HG03064 (cell line): ENCODE measurements at regions not wholly inside any gene's neighbourhood (a gene's known extent, or its start where the extent isn't known, plus 50 kb on each side); places are given as distances from the start of the nearest gene placed in this dataset.

Source experiments
- ATAC-seq: cut with Tn5 transposase; IDR thresholded peaks from one replicate; pipeline ENCODE4 v1.9.1; 2021; ENCODE audit warnings: low read depth; ENCODE audit not compliant: unreplicated experiment

DNA sequence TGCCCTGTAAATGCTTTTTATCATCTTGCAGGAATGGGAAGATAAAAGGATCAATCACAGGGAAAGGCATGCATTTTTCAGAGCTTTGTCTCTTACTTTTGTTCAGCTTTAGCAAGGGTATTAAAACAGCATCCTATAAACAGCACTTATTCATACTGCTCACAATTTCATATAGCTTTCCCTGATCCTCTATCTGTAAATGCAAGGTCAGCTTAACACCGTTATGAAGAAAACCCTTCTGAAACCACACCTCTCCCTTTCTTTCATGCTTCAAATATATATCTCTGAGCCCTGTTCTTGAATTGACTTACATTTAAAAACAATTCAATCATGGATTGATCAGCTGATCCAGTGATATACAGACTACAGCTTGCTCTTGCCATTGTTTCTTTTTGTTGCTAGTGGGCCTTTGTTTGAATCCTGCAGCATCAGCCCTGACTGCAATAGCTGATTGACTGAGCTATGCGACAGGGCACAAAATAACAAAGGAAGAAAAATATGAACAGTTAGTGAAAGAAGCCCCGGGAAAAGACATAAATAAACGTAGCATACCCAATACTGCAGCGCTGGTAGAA is 795.5 kb upstream of the CDH2 start:
- no peak for ATAC-seq

DNA sequence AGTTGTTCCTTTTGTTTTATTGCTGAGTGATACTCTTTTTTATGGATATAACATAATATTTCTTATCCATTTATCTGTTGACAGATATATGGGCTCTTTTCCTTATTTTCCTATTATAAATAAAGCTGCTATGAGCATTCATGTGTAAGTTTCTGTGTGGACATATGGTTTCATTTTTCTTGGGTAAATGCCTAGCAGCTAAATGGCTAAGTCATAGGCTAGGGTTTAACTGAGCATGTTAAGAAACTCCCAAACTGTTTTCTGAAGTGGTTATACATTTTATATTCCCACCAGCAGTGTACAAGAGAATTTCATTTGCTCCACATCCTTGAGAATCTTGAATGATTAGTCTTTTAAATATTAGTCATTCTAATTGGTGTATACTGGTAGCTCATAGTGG is 786.6 kb upstream of the CDH2 start:
- no peak for ATAC-seq

DNA sequence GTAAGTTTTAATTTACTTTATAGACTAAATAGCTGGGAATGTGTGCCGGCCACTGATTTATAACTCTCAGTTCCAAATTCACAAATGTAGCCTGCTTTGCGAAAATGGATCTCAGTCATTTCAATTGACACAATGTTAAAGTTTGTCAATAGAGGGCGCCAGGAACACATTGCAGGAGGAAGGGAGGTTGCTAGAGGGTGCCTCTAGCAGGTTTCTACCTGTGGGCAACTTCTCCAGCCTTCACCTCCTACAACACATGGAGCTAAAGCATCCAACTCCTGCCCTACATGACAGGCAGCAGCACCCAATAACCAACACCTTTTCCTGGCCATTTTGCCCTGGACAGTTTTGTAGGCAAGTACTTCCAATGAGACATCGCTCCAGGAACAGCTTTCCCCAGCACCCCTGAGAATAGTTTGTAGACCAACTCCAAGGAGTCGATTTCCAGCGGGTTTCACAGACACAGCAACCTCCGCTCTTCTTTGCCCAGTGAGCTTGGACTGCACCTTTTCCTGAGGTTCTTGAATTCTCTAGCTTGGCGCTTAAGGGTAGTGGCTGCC is 784.8 kb upstream of the CDH2 start:
- no peak for ATAC-seq

DNA sequence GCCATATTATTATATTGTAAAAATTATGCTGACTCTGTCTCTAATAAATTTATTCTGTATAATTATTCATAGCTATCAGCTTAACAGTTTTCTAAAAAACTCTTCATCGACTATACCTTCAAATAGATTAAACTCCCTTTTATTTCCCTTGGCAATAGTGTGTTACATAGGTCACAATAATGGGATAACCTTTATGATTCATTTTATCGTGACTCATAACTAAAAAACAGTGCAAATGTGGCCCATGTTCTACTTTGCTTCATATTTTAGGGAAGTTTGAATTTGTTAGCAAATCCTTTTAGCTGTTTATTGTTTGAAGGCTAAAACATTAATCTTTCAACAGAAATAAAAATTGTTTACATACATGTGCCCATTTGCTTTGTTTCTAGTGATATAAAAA is 783.2 kb upstream of the CDH2 start:
- ATAC-seq = no peak

DNA sequence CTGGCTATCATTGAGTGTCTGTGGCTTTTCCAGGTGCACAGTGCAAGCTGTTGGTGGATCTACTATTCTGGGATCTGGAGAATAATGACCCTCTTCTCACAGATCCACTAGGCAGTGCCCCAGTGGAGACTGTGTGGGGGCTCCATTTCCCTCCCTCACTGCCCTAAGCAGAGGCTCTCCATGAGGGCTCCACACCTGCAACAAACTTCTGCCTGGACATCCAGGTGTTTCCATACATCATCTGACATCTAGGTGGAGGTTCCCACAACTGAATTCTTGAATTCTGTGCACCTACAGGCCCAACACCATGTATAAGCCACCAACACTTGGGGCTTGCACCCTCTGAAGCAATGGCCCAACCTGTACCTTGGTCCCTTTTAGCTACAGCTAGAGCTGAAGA is 775.4 kb upstream of the CDH2 start:
- ATAC-seq = no peak

DNA sequence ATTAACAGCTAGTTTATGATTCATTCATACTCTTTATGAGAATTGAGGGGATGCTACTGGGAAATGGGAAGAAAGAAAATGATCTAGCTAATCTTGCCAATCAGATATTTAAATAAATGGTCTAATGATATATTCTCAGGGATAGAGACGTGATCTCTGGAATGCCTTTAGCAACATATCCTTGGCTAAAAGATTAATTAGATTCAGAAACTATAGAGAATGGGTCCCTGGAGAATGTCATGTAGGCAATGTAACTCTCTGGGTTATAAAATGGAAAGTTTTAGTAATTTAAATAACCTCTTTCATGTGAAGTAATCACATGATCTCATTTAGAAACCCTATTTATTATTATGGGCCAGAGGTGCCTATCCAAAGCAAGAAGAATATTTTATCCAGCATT is 771.0 kb upstream of the CDH2 start:
- no peak for ATAC-seq

DNA sequence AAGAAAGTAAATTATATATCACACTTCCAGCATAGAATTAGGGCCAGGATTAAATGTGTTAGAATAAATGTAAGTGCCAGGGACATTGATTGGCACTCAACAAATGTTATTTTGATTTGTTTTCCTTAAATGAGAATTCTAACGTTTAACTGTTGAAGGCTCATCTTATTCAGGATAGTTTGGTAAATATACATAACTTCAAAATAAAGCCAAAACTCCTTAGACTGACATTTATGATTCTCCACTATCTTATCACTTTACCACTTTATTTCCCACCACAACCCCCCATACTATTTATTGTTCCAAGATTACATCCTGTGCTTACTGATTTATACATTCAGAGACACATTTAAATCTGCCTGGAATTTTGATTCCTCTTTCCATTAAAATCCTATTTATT is 769.5 kb upstream of the CDH2 start:
- no peak for ATAC-seq

DNA sequence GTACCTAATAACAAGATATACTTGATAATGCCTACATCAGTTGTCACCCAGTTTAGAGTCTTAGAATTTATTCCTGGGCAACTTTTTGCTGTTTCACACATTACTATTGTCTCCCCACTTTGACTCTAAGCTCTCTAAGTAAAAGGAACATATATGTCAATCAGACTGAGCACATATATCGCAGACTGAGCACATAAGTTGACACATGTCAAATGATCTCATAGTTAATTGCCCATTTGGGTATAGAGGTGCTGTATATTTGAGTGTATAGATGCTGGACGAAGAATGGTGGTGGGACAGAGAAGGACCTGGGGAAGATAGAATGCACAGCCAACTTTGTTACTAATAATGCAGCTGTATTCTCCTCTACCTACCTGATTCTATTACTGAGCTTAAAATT is 746.0 kb upstream of the CDH2 start:
- no peak for ATAC-seq

DNA sequence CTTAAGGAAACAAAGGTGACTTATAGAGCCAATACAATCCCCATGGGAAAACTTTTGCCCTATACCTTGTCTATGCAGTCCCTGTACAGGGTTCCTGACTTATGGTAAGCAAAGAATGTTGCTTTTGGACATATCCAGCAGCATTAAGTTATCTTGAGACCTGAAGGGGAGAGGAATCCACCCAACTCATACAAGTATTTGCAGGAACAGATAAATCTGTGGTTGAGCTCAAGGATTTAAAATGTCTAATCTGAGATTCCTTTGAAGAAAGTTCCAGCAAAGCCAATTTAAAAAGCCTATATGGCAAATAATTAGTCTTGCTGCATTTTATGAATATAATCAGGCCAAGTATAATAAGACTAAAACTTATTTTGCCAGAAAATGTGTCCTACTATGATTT is 739.5 kb upstream of the CDH2 start:
- no peak for ATAC-seq

DNA sequence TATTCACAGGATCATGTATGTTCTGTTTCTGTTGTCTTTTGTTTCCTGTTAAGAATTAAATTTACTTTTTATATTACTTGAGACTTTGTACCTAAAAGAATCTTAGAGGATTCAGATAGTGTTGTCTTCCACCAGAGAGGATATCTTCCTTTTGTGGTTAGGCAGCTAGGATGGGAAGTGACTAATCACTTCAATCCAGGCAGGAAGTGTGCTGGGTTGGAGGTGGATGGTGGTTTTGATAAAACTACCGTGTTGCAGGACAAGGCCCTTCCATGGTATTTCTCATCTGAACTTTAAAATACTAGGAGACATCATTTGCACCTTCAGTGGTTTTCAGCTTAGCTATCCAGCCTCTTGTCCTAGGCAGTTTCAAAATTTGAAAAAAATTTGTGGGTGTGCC is 728.6 kb upstream of the CDH2 start:
- ATAC-seq = no peak

DNA sequence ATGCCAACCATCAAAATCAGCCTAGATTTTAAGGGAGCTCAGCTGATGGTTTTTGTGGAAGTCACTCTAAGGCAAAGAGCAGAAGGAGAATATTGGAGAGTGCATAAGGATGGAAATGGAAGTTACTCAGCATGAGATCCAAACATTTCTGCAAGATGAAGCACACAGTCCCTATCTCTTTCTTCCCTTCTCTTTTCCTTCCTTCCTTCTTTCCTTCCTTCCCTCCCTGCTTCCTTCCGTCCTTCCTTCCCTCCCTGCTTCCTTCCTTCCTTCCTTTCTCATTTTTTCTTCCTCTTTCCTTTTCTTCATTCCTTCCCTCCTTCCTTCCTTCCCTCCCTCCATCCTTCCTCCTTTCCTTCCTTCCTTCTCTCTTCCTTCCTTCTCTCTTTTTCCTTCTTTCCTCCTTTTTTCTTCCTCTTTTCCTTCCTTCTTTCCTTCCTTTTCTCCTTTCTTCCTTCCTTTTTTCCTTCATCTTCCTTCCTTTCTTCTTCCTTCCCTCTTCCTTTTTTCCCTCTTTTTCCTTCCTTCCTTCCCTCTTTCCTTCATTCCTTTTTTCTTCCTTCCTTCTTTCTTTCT is 727.9 kb upstream of the CDH2 start:
- ATAC-seq = no peak

DNA sequence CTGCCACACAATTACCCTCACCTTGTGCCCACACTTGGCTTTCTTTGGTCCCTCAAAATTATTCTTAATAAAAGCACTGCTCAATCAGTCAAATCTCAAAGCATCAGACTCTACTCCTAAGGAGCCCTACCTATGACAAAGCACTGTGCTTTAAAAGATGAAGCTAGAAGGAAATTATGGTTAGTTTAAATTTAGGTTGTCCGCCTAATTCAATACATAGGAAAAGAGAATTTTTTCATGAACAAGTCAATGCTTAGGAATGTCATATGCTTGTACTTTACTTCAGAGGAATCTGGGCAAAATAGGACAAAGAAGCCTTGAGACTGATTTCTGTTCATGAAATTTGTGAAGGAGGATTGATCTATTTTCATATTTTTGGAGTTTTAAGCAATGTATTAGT is 726.4 kb upstream of the CDH2 start:
- ATAC-seq = no peak

DNA sequence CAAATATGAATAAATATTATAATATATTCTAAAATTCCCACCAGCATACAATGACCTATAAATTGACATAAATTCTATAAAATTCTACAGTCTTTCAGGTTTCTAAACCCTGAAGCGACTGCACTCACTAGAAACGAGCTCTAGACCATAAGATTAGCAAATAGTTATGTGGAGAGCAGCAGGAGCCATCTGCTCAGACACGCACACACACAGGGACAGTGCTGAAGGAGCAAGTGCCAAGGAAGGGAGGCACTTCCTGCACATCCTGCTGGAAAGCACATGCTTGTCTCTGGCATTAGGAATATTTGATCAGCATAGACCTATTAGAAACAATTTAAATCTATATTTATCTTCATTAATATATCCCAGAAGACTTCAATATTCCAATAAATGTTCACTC is 713.9 kb upstream of the CDH2 start:
- no peak for ATAC-seq

DNA sequence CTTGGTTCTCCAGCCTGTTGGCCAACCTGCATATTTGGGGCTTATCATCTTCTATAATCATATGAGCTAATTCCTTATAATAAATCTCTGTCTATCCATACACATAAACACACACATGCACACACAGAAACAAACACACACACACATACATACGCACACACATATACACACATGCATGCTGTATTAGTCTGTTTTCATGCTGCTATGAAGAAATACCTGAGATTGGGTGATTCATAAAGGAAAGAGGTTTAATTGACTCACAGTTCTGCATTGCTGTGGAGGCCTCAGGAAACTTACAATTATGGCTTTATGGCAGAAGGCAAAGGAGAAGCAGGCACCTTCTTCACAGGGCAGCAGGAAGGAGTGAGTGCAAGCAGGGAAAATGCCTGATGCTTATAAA is 707.4 kb upstream of the CDH2 start:
- no peak for ATAC-seq

DNA sequence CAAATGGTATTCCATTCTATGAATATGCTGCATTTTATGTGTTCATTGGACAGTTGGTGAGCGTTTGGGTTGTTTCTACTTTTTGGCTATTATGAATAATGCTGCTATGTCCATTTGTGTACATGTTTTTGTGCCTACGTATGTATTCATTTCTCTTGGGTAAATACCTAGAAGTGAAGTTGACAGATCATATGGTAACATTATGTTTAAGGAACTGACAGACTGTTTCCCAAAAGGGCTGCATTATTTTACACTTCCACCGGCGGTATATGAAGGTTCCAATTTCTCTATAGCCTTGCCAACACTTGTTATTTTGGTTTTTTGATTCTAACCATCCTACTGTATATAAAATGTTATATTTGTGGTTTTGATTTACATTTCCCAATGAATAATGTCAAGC is 703.9 kb upstream of the CDH2 start:
- no peak for ATAC-seq

DNA sequence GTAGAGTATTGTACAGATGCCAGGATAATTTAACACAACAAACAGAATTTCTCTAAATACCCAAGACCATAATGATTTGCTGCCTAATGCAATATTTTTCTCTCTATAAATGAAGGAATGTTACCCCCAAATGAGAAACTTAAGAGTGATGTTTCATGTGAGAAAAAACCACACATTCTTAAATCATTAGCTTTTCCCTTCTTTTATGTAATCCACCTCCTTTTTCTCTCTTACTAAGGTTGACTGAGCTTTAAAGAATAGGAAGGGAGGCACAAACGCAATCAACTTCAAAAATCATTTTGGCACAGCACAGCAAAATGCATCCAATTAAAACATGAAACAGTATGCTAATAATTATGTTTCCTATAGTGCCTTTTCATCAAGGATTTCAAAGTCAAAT is 698.1 kb upstream of the CDH2 start:
- no peak for ATAC-seq

DNA sequence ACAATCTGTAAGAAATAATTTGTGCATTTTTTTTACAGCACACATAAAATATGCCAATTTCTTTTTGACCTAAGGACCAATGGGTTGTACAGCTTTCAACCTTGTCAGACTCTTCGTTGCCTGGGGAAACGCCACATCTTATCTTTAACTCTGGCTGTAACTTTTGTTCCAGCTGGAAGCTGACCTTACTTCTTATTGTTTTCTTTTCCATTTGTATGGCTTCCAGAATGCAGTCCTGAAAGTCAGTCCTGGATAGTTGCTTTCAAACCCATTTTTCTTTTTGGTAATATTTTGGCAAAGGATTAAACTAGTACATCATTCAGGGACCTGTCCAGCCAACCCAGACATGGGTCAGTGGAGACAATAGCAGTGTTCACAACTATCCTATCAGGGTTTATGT is 686.5 kb upstream of the CDH2 start:
- ATAC-seq = no peak

DNA sequence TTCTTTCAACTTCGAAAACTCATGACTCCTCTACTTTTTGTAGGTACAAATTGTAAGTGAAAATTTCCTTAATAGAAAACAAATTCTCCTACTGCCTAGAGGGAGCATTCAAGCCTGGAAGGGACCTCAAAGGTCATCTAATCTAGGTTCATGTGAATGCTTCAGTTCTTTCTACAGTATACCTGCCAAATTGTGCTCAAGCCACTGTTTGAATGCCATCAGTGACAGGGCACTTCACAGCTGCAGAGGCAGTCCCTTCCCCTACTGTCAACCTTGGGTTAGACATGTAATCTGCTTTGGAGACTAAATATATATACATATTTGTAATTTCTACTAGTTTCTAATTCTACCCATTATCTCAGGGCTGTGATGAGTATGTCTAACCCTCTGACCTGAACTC is 681.3 kb upstream of the CDH2 start:
- no peak for ATAC-seq

DNA sequence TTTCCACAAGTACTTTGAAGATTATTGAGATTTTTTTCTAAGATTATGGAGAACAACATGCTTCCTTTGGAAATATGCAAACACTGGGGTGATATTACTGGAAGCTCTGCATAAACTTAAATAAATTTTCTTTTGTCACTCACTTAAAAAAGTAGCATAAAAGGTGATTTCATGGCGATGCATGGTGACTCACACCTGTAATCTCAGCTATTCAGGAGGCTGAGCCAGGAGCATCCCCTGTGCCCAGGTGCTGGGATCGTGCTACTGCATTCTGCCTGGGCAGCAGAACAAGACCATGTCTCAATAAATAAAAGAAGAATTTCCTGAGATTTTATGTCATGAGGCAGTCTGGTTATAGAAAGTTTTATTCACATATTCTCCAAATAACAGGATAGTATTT is 679.1 kb upstream of the CDH2 start:
- no peak for ATAC-seq

DNA sequence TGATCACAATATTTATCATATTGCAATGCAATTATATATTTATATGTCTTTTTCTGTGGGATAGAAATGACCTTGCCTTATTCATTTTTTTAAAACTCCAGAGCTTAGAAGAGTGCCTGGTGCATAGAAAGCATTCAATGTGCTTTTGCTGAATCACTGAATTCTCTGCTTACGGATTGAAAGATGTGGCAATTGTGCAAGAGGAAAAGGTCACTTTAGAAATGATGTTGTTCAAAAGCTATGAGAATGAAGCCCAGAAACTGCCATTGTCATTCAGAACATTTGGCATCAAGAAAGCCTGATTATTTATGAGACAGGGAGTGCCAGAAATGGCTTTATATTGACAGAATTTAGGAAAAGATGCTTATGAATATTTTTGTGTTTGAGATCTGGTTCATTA is 678.6 kb upstream of the CDH2 start:
- no peak for ATAC-seq

DNA sequence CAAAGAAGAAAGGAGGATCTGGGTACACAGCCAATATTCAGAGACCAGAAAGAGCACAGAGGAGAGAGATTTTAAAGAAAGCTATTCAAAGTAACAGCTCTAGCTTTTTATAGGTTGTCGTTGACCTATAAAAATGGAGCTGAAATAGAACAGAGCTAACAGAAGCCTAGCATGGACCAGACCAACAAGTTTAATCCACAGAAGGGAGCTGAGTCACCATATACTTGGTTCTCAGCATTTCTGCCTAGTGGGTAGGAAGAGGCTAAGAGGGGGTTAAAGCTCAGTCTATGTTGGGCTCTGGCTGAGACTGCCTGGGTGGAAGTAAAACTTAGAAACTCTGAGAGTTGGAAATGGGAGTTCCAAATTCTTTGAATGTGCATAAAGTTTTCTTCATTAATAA is 678.0 kb upstream of the CDH2 start:
- no peak for ATAC-seq

DNA sequence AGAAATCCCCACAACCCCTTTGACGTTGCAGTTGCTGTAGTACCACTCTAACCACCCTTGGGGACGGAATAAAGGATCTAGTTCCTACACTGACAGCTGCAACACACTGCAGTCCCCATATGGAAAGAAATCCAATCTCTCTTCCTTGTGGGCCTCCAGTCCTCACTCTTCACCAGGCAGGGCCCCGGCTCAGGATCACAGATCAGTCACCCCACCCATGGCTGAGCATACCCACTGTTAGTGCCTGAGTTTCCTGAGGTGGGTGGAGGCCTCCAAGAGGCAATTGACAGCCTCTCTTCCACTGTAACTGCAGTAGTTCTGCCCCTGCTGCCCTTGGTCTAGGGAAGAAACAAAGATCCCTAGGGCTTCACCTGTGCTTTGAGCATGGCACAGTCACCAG is 670.0 kb upstream of the CDH2 start:
- ATAC-seq = no peak

DNA sequence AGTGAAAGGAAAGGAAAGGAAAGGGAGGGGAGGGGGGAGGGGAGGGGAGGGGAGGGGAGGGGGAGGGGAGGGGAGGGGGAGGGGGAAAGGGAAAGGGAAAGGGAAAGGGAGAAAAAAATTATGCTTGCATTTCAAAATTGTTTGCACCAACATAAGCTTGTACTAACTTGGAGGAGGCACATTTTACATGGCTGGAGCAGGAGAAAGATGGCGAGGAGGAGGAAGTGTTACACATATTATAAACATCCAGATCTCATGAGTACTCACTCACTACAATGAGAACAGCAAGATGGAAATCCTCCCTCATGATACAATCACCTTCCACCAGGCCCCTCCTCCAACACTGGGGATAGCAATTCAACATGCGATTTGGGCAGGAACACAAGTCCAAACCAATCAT is 660.2 kb upstream of the CDH2 start:
- ATAC-seq = no peak
